HG02973 (cell line): ENCODE measurements at regions not wholly inside any gene's neighbourhood (a gene's known extent, or its start where the extent isn't known, plus 50 kb on each side); places are given as distances from the start of the nearest gene placed in this dataset.

Experiments used
- ATAC-seq: cut with Tn5 transposase; IDR thresholded peaks from one replicate; pipeline ENCODE4 v1.9.1; 2021; ENCODE audit warnings: moderate library complexity; ENCODE audit not compliant: unreplicated experiment

DNA sequence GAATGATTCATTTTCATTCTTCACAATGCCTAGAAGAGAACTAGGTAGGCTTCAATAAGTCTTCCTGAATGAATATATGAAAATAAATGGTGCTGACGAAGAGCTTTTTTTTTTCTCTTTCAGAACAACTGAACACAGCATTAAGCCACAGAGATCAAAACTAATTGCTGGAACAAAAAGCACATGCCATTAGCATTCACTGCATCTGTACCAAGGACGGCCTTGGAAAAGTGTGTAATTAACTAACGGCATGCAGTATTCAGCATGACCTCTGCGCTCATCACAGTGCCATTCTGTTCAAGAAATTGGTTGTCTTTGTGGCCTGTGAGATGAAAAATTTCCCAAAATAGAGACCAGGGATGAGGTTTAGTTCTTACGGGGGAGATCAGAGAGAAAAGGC lies 99.3 kb downstream of the NUDT12 start:
- no peak for ATAC-seq

- ATAC-seq: no peak
These were observed 101.3 kb downstream of the NUDT12 start for GRCh38 chr5:103461243-103461642.

DNA sequence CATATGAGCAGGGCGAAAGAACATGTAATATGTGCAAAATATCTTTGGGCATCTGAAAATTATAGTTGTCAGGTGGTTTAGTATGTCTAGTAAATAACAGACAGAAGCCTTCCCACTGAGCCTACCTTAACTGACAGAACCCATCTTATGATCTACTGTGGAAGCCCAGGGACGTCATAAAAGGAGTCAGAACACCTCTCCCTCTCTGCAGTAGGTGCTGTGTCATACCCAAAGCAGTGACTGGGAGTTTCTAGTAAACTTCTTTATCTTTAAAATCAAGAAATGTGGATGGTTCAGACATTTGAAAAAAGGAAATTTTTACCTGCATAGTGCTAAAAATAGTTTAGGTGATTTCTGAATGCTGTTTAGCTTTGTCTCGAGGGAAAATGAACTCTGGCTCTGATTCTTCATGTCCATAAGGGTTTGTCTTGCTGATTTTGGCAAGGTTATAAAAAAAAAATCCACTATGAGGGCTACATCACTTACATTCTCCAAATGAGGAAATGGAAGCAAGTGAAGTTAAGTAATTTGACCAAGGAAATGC lies 104.0 kb downstream of the NUDT12 start:
- ATAC-seq: no peak

DNA sequence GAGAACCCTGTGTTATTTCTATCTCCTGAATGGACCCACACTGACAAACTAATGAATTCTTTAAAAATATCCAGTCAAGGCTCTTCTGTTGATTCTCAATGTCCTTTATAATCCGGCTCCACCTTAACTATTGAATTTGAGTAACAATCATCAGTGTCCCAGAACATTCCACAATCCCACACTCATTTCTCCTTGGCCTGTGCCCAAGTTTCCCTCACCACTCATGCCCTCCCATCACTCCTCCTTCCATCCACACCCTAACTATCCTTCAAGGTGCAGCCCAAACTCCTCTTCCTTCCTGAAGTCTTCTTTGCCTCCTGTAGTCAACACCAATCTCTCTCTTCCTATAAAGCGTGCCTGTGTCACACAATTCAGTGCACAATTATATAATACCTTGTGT lies 106.1 kb downstream of the NUDT12 start:
- no peak for ATAC-seq

GRCh38 chr5:103455796-103456195 lies 106.8 kb downstream of the NUDT12 start:
- ATAC-seq: no peak

DNA sequence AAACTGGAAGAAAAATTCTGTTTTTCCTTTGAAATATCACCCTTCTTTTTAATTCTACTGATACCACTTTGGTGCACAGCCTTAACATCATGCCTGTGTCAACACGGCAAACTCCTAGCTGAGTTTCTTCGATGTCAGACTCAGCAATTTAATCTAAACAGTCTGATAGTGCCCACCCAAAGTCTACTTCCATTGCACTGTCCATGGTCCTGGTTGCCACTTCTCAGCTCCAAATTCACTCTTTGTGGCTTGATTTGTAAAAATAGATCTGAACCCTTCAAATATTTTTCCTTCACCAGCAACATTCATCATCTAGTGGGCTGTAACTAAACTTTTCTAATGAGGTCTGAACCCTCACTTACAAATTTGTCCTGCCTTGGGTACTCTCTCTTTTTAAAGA lies 107.8 kb downstream of the NUDT12 start:
- ATAC-seq: no peak

GRCh38 chr5:103452666-103453065 lies 109.9 kb downstream of the NUDT12 start:
- no peak for ATAC-seq

DNA sequence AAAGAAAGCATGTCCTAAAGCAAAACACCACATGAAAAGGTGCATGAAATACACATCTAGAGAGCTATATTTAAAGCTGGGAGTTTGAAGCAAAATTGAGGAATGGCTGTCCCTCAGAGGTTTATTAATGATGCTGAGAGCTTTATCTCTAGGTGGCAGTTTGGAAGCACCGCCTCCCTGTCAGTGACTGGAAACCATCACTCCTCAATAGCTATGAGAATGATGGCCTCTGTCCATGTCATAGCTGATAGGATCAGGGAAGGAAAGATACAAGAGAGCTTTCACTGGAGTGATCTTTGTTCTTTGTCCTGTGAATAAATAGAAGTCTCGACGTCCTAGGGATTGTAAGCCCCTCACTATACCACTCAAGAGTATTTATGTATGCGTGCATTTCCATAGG lies 110.5 kb downstream of the NUDT12 start:
- ATAC-seq: no peak

- ATAC-seq: no peak
These were observed 111.3 kb downstream of the NUDT12 start for GRCh38 chr5:103451261-103451660.

DNA sequence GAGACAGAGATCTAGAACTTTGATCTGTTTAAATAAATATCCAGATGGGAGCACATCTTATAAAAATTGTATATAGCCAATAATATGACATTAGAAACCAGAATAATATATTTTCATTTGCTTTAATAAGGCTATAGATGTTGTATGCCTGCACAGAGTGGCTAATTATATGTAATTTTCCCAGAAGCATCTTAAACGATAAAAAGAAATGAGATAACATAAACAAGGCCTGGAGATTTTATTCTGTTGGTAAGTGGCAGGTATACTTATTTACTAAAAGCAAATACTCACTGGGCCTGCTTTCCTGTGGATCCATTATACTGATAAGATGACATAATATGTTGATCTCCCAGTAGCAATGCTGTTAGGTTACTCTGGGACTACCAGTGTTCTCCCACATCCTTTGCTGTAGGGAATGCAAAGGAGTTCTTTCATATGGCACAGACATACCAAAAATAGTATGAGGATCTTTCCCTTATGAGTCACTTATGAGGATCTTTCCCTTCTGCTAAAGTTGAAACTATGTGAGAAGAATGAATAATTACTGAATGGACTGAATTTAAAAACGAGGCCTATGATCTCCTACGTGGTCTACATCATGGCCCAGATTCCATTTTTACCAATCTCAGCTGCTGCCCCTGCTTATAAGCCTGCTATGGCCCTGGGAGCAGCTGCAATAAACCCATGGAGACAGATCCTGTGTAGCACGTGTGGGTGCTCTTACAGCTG lies 112.1 kb downstream of the NUDT12 start:
- ATAC-seq: no peak

DNA sequence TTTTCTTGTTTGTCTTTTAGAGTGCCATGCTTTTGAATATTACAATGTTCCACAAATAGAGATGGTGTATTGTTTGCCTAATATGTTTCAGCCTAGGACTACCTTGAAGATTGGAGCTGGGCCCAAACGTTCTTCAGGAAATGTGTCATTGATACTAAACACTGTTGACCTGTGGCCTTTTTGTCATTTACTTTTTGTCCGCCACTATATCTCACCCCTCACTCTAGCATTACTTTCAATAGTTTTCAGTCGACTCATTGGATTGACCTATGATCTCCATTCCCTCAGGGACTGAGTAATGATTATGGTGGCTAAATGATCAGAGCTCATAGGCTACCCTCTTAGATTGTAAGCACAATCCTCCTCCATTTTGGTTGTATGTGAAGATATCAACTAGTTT lies 115.8 kb downstream of the NUDT12 start:
- no peak for ATAC-seq

GRCh38 chr5:103445426-103446035 lies 117.1 kb downstream of the NUDT12 start:
- no peak for ATAC-seq

DNA sequence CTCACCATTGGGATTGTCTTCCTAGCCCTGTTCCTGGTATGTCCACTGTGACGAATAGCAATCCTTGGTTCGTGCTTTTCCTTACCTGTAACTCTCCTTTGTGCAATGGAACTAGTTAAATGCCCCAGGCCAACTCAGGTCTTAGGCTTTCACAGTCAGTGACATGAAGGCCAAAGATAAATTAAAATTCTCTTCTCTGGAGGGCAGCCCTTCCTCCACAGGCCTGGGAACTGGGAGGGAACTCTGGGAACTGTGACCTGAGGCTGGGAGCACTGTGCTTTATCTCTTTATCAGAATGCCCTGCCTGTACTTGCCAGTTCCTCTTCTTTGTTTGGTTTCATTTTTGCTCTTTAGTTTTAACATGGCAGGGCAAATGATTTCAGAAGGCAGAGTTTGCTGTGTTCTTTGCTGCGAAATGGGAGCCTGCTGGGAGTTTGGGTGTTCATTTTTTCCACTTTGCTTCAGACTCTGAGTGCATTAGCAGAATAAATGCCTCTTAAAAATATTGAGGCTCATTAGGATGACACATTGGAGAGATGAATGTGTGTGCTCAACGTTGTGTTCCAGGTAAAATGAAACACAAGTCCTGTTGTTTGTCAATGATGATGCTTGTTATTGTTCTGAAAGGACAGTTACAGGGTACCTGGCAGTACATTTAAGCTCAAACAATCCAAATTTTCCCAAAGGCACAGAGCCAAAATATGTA lies 118.1 kb downstream of the NUDT12 start:
- no peak for ATAC-seq

DNA sequence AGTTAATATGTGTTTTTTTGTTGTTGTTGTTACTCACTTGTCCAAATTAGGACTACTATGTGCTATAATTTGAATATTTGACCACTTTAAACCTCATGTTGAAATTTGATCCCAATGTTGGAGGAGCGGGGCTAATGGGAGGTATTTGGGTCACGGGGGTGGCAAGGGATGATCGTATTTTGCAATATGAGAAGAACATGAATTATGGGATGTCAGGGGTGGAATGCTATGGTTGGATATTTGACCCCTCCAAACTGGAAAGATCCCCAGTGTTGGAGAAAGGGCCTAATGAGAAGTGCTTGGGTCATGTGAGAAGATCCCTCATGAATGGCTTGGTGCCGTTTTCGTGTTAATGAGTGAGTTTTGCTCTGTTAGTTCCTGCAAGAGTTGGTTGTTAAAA lies 119.8 kb downstream of the NUDT12 start:
- ATAC-seq: no peak

DNA sequence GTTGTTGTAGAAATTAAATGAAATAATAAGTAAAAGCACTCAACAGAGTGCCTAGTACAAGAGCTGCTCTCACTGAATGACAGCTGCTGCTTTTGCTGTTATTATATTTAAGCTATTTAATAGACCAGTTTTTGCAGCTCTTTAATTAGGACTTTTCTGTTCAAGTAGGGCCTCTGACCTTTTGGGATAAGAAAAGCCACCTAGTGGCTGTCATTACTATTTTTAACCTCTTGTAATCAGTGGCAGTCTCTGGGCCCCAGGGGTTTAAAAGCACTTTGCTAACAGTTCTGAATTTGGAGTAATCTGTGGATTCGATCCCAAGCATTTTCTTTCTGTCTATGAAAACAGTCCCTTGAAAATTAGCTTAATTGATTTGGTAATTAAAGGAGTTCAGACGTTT lies 121.1 kb downstream of the NUDT12 start:
- ATAC-seq: no peak

DNA sequence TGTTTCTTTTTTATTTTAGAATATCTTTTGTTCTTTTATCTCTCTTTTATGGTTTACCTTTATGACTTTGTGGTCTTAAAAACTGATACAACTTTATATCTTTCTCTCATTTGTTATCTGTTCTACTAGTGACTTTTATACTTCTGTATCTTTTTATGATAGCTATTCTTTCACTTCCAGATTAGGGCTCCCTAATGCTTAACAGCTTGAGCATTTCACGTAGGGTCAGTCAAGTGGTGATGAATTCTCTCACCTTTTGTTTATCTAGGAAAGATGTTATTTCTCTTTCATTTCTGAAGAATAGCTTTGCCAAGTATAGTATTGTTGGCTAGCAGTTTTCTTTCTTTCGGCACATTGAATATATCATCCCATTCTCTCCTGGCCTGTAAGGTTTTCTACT lies 123.6 kb downstream of the NUDT12 start:
- ATAC-seq: no peak

- no peak for ATAC-seq
These were observed 125.9 kb downstream of the NUDT12 start for GRCh38 chr5:103436656-103437055.

- no peak for ATAC-seq
These were observed 126.5 kb downstream of the NUDT12 start for GRCh38 chr5:103436112-103436511.

DNA sequence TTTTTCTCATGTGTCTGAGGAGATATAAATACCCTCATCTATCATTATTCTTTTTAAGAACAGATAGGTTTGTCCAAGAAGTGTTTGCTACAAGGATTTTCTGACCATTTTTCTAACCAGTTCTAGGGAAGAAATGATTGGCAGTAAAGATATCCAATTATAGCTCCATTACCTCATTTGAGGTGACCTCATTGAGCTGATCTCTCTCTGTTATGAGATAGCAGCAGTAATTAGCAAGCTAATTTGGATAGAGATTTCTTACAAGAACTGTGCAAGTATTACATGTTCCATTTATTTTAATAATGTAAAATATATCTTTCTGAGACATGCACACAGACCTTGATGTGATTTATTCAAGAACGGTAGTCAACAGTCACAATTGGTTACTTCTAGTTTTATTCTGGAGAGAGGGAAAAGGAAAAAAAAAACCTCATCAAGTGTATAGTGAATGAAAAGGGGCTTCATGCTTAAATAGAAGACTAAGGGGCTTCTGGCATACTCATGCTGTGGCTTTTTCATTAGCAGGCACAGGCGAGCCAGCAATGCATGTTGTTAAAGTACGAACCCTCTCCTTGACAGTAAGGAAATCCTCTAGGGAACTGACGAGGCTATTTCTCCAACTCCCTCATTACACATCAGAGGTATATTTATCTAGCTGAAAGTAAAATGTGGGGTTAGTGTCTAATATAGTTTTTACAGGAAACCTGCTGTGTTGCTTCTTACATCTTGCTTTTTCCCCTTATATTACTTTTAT lies 127.3 kb downstream of the NUDT12 start:
- no peak for ATAC-seq

DNA sequence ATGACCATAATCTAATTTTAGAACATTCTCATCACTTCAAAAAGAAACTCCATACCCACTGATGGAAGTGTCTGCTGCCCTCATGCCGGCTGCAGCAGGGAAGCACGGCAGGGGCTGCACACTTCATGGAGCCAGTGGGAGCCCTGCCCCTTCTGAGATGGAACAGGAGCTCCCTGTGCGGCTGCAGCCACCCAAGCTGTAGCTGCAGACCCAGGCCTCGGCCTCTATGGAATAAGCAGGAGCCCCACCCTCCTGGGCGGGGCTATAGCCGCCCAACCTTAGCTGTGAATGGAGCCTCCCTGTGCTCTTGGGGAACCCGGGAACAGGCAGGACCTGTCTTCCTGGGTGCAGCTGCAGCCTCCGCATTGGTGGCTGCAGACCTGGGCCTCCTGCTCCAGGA lies 128.5 kb downstream of the NUDT12 start:
- no peak for ATAC-seq

- no peak for ATAC-seq
These were observed 129.4 kb downstream of the NUDT12 start for GRCh38 chr5:103433211-103433610.
